ENCODE measurements at regions not wholly inside any gene's neighbourhood (a gene's known extent, or its start where the extent isn't known, plus 50 kb on each side); places are given as distances from the start of the nearest gene placed in this dataset.

- DNase-seq (ENCODE audit: low spot score): no peak
- intact Hi-C loops (cut with DNase I): no loop called here
These were observed 270.3 kb downstream of the HTR7 start for GRCh38 chr10:90587561-90587960.

GRCh38 chr10:90588222-90588621 is 269.6 kb downstream of the HTR7 start:
- intact Hi-C loops (cut with DNase I): no loop called here
- no peak for DNase-seq (ENCODE audit: low spot score)

GRCh38 chr10:90589825-90590224 is 268.0 kb downstream of the HTR7 start:
- DNase-seq (ENCODE audit: low spot score): no peak
- intact Hi-C loops (cut with DNase I): loop anchor here in 1 of 2 donors (2.0 kb wide), 1 partner anchor 17 kb away; no protein-coding TSS in a partner anchor

- intact Hi-C loops (cut with DNase I): loop anchor here in 1 of 2 donors (2.0 kb wide), 1 partner anchor 19 kb away; no protein-coding TSS in a partner anchor
- DNase-seq (ENCODE audit: low spot score): no peak
These were observed 266.2 kb downstream of the HTR7 start for GRCh38 chr10:90591629-90592028.

GRCh38 chr10:90592638-90593302 is 265.1 kb downstream of the HTR7 start:
- no peak for DNase-seq (ENCODE audit: low spot score)
- intact Hi-C loops (cut with DNase I): no loop called here

GRCh38 chr10:90598513-90598912 is 259.3 kb downstream of the HTR7 start:
- DNase-seq (ENCODE audit: low spot score): no peak
- intact Hi-C loops (cut with DNase I): no loop called here

- no peak for DNase-seq (ENCODE audit: low spot score)
- intact Hi-C loops (cut with DNase I): no loop called here
These were observed 254.8 kb downstream of the HTR7 start for GRCh38 chr10:90602862-90603610.

- intact Hi-C loops (cut with DNase I): no loop called here
- DNase-seq (ENCODE audit: low spot score): no peak
These were observed 253.2 kb downstream of the HTR7 start for GRCh38 chr10:90604636-90605035.

GRCh38 chr10:90605506-90605905 is 252.3 kb downstream of the HTR7 start:
- intact Hi-C loops (cut with DNase I): no loop called here
- no peak for DNase-seq (ENCODE audit: low spot score)

- intact Hi-C loops (cut with DNase I): no loop called here
- no peak for DNase-seq (ENCODE audit: low spot score)
These were observed 245.6 kb downstream of the HTR7 start for GRCh38 chr10:90612276-90612675.

GRCh38 chr10:90614631-90615030 is 243.2 kb downstream of the HTR7 start:
- intact Hi-C loops (cut with DNase I): loop anchor here in 1 of 2 donors (5.0 kb wide), 1 partner anchor 698 kb away; no protein-coding TSS in a partner anchor
- no peak for DNase-seq (ENCODE audit: low spot score)

GRCh38 chr10:90621577-90621976 is 236.3 kb downstream of the HTR7 start:
- no peak for DNase-seq (ENCODE audit: low spot score)
- intact Hi-C loops (cut with DNase I): no loop called here

GRCh38 chr10:90635111-90635765 is 222.6 kb downstream of the HTR7 start:
- no peak for DNase-seq (ENCODE audit: low spot score)
- intact Hi-C loops (cut with DNase I): no loop called here

GRCh38 chr10:90640756-90641155 is 217.1 kb downstream of the HTR7 start:
- DNase-seq (ENCODE audit: low spot score): no peak
- intact Hi-C loops (cut with DNase I): no loop called here

GRCh38 chr10:90641731-90642130 is 216.1 kb downstream of the HTR7 start:
- intact Hi-C loops (cut with DNase I): no loop called here
- DNase-seq (ENCODE audit: low spot score): no peak

GRCh38 chr10:90642136-90642535 is 215.7 kb downstream of the HTR7 start:
- no peak for DNase-seq (ENCODE audit: low spot score)
- intact Hi-C loops (cut with DNase I): no loop called here

GRCh38 chr10:90642650-90643049 is 215.2 kb downstream of the HTR7 start:
- intact Hi-C loops (cut with DNase I): no loop called here
- no peak for DNase-seq (ENCODE audit: low spot score)

- no peak for DNase-seq (ENCODE audit: low spot score)
- intact Hi-C loops (cut with DNase I): no loop called here
These were observed 213.7 kb downstream of the HTR7 start for GRCh38 chr10:90644165-90644564.

GRCh38 chr10:90650858-90651257 is 207.0 kb downstream of the HTR7 start:
- intact Hi-C loops (cut with DNase I): no loop called here

GRCh38 chr10:90652519-90652918 is 205.3 kb downstream of the HTR7 start:
- DNase-seq (ENCODE audit: low spot score): no peak
- intact Hi-C loops (cut with DNase I): no loop called here

More at GRCh38 chr10:90650858-90651257, 207.0 kb downstream of the HTR7 start:
- DNase-seq (ENCODE audit: low spot score): no peak

Data from posterior vena cava (tissue), 2 donors.